Prostate gland (tissue), 2 donors: ENCODE measurements at regions not wholly inside any gene's neighbourhood (a gene's known extent, or its start where the extent isn't known, plus 50 kb on each side); places are given as distances from the start of the nearest gene placed in this dataset.

Source experiments
- POLR2A ChIP-seq: fragments of 450-650 bp; IDR thresholded peaks from one replicate; pipeline ENCODE4 v1.6.1; 2016; ENCODE audit warnings: antibody characterized with exemption, mild to moderate bottlenecking
- POLR2AphosphoS5 ChIP-seq: sonication (generic); formaldehyde crosslinking; IDR thresholded peaks from one replicate; pipeline ENCODE4 v1.6.1; 2017; ENCODE audit warnings: antibody characterized with exemption
- TF ChIP-seq, protein P1 (sequence below), 4 experiments: fragments of 200-600 bp in 2 of 4; fragments of 450-650 bp in 2 of 4; sonication (generic) in 2 of 4; IDR thresholded peaks; 1 replicate in 3 of 4; 2 replicates in 1 of 4; pipeline ENCODE4 v1.5.1; 2016 to 2019; ENCODE audit warnings: antibody characterized with exemption in 4 of 4, mild to moderate bottlenecking in 2 of 4, moderate library complexity in 2 of 4

DNA sequence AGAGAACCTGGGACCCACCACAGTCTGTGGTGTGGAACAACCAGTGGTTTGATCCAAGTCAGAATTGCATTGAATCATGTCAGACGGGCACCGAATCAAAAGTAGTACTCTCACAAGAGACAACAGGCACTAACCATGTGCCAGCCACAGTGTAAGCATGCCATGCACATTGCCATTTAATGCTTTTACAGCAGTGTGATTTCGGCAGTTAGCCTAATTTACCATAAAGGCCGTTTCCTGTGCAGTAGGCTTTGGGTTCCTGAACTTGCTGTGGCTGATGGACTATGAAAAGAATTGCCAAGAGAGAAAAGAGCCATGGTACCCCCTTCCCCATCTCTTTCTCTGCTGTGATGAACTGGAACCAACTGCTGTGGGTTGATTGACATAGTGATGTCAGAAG is 540.6 kb downstream of the EBF1 start:
- TF ChIP-seq, protein P1, sequence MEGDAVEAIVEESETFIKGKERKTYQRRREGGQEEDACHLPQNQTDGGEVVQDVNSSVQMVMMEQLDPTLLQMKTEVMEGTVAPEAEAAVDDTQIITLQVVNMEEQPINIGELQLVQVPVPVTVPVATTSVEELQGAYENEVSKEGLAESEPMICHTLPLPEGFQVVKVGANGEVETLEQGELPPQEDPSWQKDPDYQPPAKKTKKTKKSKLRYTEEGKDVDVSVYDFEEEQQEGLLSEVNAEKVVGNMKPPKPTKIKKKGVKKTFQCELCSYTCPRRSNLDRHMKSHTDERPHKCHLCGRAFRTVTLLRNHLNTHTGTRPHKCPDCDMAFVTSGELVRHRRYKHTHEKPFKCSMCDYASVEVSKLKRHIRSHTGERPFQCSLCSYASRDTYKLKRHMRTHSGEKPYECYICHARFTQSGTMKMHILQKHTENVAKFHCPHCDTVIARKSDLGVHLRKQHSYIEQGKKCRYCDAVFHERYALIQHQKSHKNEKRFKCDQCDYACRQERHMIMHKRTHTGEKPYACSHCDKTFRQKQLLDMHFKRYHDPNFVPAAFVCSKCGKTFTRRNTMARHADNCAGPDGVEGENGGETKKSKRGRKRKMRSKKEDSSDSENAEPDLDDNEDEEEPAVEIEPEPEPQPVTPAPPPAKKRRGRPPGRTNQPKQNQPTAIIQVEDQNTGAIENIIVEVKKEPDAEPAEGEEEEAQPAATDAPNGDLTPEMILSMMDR (IDR thresholded peaks at IDR 0.05) = no peak
- TF ChIP-seq POLR2A = no peak
- TF ChIP-seq POLR2AphosphoS5 = no peak
